DMS153 treated with DMSO at 0.1 percent for 48 hours (cell line): ENCODE measurements at regions not wholly inside any gene's neighbourhood (a gene's known extent, or its start where the extent isn't known, plus 50 kb on each side); places are given as distances from the start of the nearest gene placed in this dataset.
"Not testable (repeated sequence)": the region's sequence is repeated elsewhere in the genome, so short reads cannot be mapped to it uniquely, and the experiment has no call there.

Source experiments
- DNase-seq: peaks from one replicate; lab custom pipeline; 2025; ENCODE audit not compliant: unreplicated experiment; lab: John Stamatoyannopoulos, UW

DNA sequence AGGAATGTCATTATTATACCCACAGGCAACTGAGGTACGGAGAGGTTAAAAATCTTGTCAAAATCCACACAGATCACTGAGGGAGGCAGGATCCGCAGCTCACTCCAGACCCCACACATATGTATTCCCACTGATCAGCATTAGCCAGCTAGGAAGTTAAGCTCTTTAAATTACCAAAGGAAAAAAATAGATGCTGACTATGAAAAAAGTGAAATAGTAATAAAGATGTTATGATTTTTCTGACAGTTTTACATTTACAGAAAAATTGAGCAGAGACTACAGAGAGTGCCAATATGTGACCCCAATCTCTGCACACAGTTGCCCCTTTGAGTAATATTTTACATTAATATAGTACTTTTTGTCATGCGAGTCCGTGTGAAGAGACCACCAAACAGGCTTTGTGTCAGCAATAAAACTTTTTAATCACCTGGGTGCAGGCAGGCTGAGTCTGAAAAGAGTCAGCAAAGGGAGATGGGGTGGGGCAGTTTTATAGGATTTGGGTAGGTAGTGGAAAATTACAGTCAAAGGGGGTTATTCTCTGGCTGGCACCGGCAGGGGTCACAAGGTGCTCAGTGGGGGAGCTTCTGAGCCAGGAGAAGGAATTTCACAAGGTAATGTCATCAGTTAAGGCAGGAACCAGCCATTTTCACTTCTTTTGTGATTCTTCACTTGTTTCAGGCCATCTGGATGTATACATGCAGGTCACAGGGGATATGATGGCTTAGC is 61.9 kb upstream of the NAA35 start:
- DNase-seq, result not testable (repeated sequence)

DNA sequence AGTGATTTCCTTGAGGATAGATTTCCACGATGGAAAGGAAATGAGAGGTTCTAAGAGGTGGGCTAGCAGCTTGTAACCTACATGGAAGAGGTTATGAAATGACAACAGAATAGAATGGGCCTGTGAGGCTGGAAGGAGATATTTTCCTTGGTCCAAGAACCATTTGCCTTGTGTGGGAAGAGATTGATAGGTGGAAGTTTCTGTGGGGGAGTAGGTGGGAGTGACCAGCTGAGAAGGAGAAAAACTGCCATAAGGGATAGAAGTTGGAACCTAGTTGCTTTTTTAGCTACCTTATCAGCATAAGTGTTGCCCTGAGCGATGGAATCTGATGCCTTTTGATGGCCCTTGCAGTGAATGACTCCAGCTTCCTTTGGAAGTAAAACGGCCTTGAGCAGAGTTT is 60.4 kb upstream of the NAA35 start:
- DNase-seq, result not testable (repeated sequence)

DNA sequence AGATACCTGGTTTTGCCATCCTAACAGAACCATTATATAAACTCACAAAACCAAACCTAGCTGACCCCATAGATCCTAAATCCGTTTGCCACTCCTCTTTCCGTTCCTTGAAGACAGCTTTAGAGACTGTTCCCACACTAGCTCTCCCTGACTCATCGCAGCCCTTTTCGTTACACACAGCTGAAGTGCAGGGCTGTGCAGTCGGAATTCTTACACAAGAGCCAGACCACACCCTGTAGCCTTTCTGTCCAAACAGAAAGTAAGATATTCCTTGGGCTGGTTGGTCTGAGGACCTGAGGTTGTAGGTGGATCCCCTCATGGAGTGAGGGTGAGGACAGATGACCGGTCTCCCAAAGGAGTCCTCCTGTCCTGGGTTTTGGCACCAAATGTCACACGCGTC is 56.7 kb upstream of the NAA35 start:
- no peak for DNase-seq

DNA sequence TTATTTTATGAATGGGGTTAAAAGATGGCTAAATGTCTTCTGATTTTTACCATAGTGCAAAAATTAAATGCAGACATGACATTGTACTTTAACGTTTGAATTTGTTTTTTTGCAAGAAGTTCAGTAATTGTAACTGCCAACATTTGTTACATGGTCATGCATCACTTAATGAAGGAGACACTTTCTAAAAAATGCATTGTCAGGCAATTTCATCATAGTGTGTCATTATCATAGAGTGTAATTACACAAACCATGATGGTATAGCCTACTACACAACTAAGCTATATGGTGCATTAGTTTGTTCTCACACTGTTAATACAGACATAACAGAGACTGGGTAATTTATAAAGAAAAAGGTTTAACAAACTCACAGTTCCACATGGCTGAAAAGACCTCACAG is 50.0 kb upstream of the NAA35 start:
- DNase-seq, result no peak
